Kidney (tissue), 13 donors: ENCODE measurements at regions not wholly inside any gene's neighbourhood (a gene's known extent, or its start where the extent isn't known, plus 50 kb on each side); places are given as distances from the start of the nearest gene placed in this dataset.

Experiments
- DNase-seq, 5 donors: peaks; one replicate each; pipeline ENCODE4 v3.0.0-alpha.2; 2013 to 2020
- FAIRE-seq: peaks from 2 replicates; lab custom pipeline; 2012; peaks lifted over from hg19 to GRCh38; lab: Jason Lieb, UNC
- H3K27ac ChIP-seq, 2 donors: one replicate each; pipeline ENCODE4 v1.7.0; 2013; ENCODE audit warnings: low read depth in 2 of 2, low read length in 2 of 2, inconsistent platforms in 1 of 2
- H3K27me3 ChIP-seq: one replicate; pipeline ENCODE4 v1.7.1; 2013; ENCODE audit warnings: low read length, inconsistent platforms; ENCODE audit not compliant: control insufficient read depth, insufficient read depth
- H3K36me3 ChIP-seq, 3 donors: one replicate each; pipeline versions ENCODE4 v1.7.0 to v1.7.1; 2013; ENCODE audit warnings: low read length in 3 of 3, control low read depth in 1 of 3, inconsistent platforms in 1 of 3; ENCODE audit not compliant: insufficient read depth in 3 of 3, control insufficient read depth in 2 of 3
- H3K4me1 ChIP-seq, 3 donors: one replicate each; pipeline versions ENCODE4 v1.7.0 to v1.7.1; 2013; ENCODE audit warnings: low read length in 3 of 3, inconsistent platforms in 1 of 3, low read depth in 1 of 3; ENCODE audit not compliant: control insufficient read depth in 2 of 3, insufficient read depth in 2 of 3
- H3K4me3 ChIP-seq, 3 donors: one replicate each; pipeline versions ENCODE4 v1.7.0 to v1.8.1; 2013; ENCODE audit warnings: low read length in 3 of 3, control low read depth in 1 of 3, inconsistent platforms in 1 of 3
- H3K9ac ChIP-seq, 3 donors: one replicate each; pipeline versions ENCODE4 v1.7.0 to v1.7.1; 2013; ENCODE audit warnings: low read length in 3 of 3, control low read depth in 1 of 3, inconsistent platforms in 1 of 3
- H3K9me3 ChIP-seq, 3 donors: one replicate each; pipeline versions ENCODE4 v1.7.0 to v1.7.1; 2013; ENCODE audit warnings: low read length in 3 of 3, control low read depth in 1 of 3, inconsistent platforms in 1 of 3; ENCODE audit not compliant: control insufficient read depth in 2 of 3, insufficient read depth in 1 of 3
- intact Hi-C: fragments of 100-400 bp; cut with DNase I; formaldehyde crosslinking; loops from one replicate; pipeline ENCODE4 v1.11.1; 2022
- TF ChIP-seq, protein P1 (sequence below): IDR thresholded peaks from 3 replicates; pipeline ENCODE4 v1.5.1; 2012; ENCODE audit warnings: mild to moderate bottlenecking, moderate library complexity, borderline replicate concordance; ENCODE audit not compliant: insufficient read depth; ENCODE audit errors: extremely low read depth
- donor health status: control.
- donor health status: control.
- donor health status: control.
- donor health status: control.
- donor health status: control.
- donor health status: DM: yes; HTN: yes; CAD: no.
- donor health status: Normal renal cell carcinoma (clear cell type).

DNA sequence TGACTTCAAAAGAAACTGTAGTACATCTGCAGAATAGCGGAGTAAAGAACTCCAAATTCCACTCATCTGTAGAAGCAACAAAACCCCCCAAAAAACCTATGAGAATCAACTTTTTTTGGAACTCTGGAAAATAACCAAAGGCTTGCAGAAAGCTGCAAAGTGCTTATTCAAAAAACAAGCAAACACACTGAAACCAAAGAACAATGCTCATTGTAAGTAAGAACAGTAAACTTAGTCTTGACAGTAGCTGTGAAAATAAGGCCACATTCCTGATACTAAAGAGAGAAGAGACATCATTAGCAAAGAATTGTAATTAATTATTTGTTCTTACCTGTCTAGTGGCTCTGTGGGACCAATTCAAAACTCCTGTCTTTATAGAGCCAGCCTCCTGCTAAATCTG lies 534.3 kb upstream of the C16orf82 start:
- H3K9ac ChIP-seq: no peak overlapping the region
- H3K4me1 ChIP-seq: no peaks in the 10 kb centered on the region
- no peaks in the 10 kb centered on the region for H3K9me3 ChIP-seq
- DNase-seq (no peak), FAIRE-seq (no peak)
- intact Hi-C loops: no loop called here
- H3K4me3 ChIP-seq: no peak overlapping the region
- TF ChIP-seq, protein P1, sequence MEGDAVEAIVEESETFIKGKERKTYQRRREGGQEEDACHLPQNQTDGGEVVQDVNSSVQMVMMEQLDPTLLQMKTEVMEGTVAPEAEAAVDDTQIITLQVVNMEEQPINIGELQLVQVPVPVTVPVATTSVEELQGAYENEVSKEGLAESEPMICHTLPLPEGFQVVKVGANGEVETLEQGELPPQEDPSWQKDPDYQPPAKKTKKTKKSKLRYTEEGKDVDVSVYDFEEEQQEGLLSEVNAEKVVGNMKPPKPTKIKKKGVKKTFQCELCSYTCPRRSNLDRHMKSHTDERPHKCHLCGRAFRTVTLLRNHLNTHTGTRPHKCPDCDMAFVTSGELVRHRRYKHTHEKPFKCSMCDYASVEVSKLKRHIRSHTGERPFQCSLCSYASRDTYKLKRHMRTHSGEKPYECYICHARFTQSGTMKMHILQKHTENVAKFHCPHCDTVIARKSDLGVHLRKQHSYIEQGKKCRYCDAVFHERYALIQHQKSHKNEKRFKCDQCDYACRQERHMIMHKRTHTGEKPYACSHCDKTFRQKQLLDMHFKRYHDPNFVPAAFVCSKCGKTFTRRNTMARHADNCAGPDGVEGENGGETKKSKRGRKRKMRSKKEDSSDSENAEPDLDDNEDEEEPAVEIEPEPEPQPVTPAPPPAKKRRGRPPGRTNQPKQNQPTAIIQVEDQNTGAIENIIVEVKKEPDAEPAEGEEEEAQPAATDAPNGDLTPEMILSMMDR: no peak
- H3K27me3 ChIP-seq: no peaks in the 10 kb centered on the region
- H3K36me3 ChIP-seq: no peaks in the 10 kb centered on the region
- H3K27ac ChIP-seq: no peak overlapping the region

DNA sequence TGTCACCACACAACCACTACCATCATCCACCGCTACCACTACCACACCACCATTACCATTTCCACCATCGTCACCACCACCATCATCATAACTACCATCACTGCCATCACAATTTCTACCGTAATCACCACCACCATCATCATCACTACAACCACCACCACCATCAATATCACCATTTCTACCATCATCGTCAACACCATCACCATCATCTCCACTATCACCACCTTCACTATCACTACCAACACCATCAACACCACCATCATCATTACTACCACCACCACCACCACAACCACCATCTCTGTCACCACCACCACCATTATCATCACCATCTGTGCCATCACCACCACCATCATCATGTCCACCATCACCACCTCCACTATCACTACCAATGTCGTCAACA lies 524.5 kb upstream of the C16orf82 start:
- Histone ChIP-seq H3K9me3 (peaks cover 0 to 2% (median 0%) of the 10 kb centered on the region in 3 donors), H3K4me1 (no peaks in the 10 kb centered on the region), H3K27ac (no peak overlapping the region), H3K9ac (no peak overlapping the region), H3K36me3 (no peaks in the 10 kb centered on the region), H3K27me3 (no peaks in the 10 kb centered on the region), H3K4me3 (no peak overlapping the region)
- FAIRE-seq: no peak
- TF ChIP-seq, protein P1: no peak
- DNase-seq: no peak
- intact Hi-C loops: no loop called here

DNA sequence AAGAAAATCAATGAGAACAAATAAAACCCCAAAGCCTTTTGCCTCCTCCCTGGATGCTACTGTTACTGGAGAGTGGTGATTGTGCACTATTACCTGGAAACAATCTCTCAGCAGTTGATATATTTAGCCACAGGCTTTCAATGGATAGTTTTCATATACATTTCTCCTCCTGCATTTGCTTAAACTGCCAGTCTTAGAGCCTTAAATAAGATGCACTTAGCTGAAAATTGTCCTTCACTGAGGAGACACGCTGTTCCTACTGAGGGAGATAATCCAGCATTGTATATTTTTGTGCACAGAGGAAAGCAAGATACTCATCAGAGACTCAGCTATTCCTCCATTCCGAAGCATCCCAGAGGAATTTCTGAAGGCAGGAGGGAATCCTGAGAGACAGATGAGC lies 520.2 kb upstream of the C16orf82 start:
- Histone ChIP-seq H3K4me3 (no peak overlapping the region), H3K4me1 (no peaks in the 10 kb centered on the region), H3K9ac (no peak overlapping the region), H3K27ac (no peak overlapping the region), H3K9me3 (peaks cover 0 to 2% (median 0%) of the 10 kb centered on the region in 3 donors), H3K27me3 (no peaks in the 10 kb centered on the region), H3K36me3 (no peaks in the 10 kb centered on the region)
- TF ChIP-seq, protein P1: no peak
- FAIRE-seq: no peak
- DNase-seq: no peak
- intact Hi-C loops: no loop called here

DNA sequence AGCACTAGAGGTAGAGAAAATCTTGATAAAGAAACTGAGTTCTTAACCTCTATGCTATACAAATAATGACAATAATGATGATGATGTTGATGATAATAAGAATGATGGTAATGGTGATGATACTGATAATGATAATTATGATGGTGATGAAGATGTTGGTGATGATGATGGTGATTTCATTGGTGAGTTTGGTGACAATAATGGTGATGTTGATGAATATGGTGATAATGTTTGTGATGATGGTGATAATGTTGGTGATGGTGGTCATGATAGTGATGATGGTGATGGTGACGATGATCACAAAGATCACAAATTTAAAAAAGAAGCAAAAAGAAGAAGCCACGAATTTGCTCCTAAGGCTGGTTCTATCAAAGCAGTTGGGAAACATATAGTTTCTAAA lies 519.0 kb upstream of the C16orf82 start:
- no peak for DNase-seq
- intact Hi-C loops: no loop called here

More for the DNA sequence above, 519.0 kb upstream of the C16orf82 start:
- Histone ChIP-seq H3K27me3 (no peaks in the 10 kb centered on the region), H3K27ac (no peak overlapping the region), H3K9me3 (no peaks in the 10 kb centered on the region), H3K36me3 (no peaks in the 10 kb centered on the region), H3K4me1 (no peaks in the 10 kb centered on the region), H3K4me3 (no peak overlapping the region), H3K9ac (no peak overlapping the region)
- FAIRE-seq: no peak
- TF ChIP-seq, protein P1: no peak
